Testis (tissue), 2 donors: ENCODE measurements at regions not wholly inside any gene's neighbourhood (a gene's known extent, or its start where the extent isn't known, plus 50 kb on each side); places are given as distances from the start of the nearest gene placed in this dataset.

ENCODE experiments used
- DNase-seq: peaks from one replicate; pipeline ENCODE4 v3.0.0-alpha.2; 2019
- H3K27ac ChIP-seq, 2 donors: fragments of 200-600 bp; sonication (generic); one replicate each; pipeline ENCODE4 v1.5.1; 2019
- H3K27me3 ChIP-seq: fragments of 200-600 bp; sonication (generic); one replicate; pipeline ENCODE4 v1.5.1; 2019
- H3K36me3 ChIP-seq: fragments of 200-600 bp; sonication (generic); one replicate; pipeline ENCODE4 v1.5.1; 2017; ENCODE audit warnings: low read depth; ENCODE audit errors: missing control alignments
- H3K4me1 ChIP-seq: fragments of 200-600 bp; sonication (generic); one replicate; pipeline ENCODE4 v1.5.1; 2019
- H3K4me3 ChIP-seq, 2 donors: fragments of 200-600 bp; sonication (generic); one replicate each; pipeline ENCODE4 v1.5.1; 2017 to 2019
- H3K9me3 ChIP-seq: fragments of 200-600 bp; sonication (generic); one replicate; pipeline ENCODE4 v1.5.1; 2017
- POLR2A ChIP-seq: fragments of 450-650 bp; IDR thresholded peaks from one replicate; pipeline ENCODE4 v1.6.1; 2017; ENCODE audit warnings: antibody characterized with exemption, mild to moderate bottlenecking, moderate library complexity
- WGBS, 2 donors: methylation state at CpG; one replicate each; pipeline ENCODE4 v1.1.5; 2018; 5-methylcytosine and 5-hydroxymethylcytosine counted together
- intact Hi-C: fragments of 100-400 bp; cut with DNase I; formaldehyde crosslinking; loops from one replicate; pipeline ENCODE4 v1.15.1; 2023; ENCODE audit warnings: low total_unique reads
- TF ChIP-seq, protein P1 (sequence below), 3 experiments: fragments of 450-650 bp in 2 of 3; fragments of 200-600 bp in 1 of 3; sonication (generic) in 1 of 3; IDR thresholded peaks; one replicate each; pipeline ENCODE4 v1.5.1; 2016 to 2019; ENCODE audit warnings: antibody characterized with exemption in 3 of 3, mild to moderate bottlenecking in 2 of 3, moderate library complexity in 1 of 3

DNA sequence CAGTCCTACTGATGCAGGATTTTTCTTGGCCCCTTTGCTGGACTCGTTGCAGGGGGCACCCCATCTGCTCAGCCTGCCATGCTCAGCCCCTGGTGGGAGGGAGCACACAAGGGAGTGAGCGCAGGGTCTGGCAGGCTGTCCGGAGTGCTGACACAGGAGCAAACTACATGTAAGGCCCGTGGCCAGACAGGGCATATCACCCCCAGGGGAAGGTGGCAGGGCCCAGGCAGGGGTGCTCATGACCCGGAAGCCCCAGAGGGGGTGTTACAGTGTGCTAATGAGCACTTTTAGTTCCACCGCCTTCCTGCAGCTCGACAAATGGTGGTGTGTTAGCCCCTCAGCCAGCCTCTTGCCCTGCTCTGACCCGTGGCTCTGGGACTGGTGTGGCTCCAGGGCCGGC lies 645.6 kb upstream of the TMEM132C start:
- TF ChIP-seq POLR2A = no peak
- TF ChIP-seq, protein P1, sequence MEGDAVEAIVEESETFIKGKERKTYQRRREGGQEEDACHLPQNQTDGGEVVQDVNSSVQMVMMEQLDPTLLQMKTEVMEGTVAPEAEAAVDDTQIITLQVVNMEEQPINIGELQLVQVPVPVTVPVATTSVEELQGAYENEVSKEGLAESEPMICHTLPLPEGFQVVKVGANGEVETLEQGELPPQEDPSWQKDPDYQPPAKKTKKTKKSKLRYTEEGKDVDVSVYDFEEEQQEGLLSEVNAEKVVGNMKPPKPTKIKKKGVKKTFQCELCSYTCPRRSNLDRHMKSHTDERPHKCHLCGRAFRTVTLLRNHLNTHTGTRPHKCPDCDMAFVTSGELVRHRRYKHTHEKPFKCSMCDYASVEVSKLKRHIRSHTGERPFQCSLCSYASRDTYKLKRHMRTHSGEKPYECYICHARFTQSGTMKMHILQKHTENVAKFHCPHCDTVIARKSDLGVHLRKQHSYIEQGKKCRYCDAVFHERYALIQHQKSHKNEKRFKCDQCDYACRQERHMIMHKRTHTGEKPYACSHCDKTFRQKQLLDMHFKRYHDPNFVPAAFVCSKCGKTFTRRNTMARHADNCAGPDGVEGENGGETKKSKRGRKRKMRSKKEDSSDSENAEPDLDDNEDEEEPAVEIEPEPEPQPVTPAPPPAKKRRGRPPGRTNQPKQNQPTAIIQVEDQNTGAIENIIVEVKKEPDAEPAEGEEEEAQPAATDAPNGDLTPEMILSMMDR (IDR thresholded peaks at IDR 0.05) = no peak
- Histone ChIP-seq H3K27ac (no peak overlapping the region), H3K36me3 (no peaks in the 10 kb centered on the region), H3K9me3 (no peaks in the 10 kb centered on the region), H3K4me1 (no peaks in the 10 kb centered on the region), H3K27me3 (no peaks in the 10 kb centered on the region), H3K4me3 (no peak overlapping the region)
- intact Hi-C loops = no loop called here
- 70 to 86% methylated on average over 4 to 9 of the region's 9 CpGs for WGBS, 2 donors
- DNase-seq = no peak

DNA sequence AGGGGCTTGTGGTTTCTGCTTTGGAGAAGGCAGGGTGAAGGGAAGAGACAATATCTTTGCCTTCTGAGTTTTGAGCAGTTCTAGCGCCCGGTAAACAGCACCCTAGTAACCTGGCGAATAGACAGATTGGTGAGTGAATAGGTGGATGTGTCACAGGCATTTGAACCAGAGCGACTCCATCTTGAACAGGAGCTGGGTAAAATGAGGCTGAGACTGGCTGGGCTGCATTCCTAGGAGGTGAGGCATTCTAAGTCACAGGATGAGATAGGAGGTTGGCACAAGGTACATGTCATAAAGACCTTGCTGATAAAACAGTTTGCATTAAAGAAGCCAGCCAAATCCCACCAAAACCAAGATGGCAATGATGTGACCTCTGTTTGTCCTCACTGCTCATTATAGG lies 643.6 kb upstream of the TMEM132C start:
- H3K27ac ChIP-seq = no peak overlapping the region
- no peak for DNase-seq
- no peaks in the 10 kb centered on the region for H3K4me1 ChIP-seq
- 95 to 96% methylated on average over 4 of the region's 4 CpGs for whole genome bisulfite sequencing, 2 donors
- H3K4me3 ChIP-seq = no peak overlapping the region
- H3K9me3 ChIP-seq = no peaks in the 10 kb centered on the region
- intact Hi-C loops = no loop called here
- TF ChIP-seq, protein P1 (IDR thresholded peaks at IDR 0.05) = no peak
- H3K36me3 ChIP-seq = no peaks in the 10 kb centered on the region
- no peaks in the 10 kb centered on the region for H3K27me3 ChIP-seq

DNA sequence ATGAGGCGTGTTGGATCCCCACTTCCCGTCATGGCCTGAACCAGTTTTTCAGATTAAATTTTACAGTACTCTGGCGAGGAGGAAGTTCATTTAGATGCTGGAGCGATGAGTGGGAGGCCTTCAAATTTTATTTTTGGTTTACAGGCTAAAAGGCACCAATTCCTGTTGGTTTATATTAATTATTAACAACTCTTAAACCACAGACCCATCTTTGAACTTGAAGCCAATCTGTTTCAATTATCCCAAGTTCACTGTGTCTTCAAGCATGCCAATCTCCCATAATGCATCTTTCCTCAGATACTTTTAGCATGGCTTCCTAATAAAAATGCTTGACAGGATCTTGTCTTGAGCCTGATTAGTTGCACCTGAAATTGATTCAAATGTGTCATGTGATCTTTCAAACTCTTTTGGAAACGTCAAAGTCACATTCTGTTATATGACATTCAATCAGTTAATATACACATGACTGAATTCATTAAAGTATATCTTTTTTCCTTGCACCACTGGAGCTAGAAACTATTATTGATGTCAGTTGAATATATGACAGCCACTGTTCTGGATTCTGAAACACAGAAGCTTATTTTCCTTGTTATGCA lies 641.7 kb upstream of the TMEM132C start:
- intact Hi-C loops = no loop called here
- no peaks in the 10 kb centered on the region for H3K9me3 ChIP-seq
- no peak overlapping the region for H3K4me3 ChIP-seq
- H3K36me3 ChIP-seq = no peaks in the 10 kb centered on the region
- no peak overlapping the region for H3K27ac ChIP-seq
- DNase-seq = no peak
- no peaks in the 10 kb centered on the region for H3K4me1 ChIP-seq
- 70 to 75% methylated on average over 5 of the region's 5 CpGs for WGBS, 2 donors
- TF ChIP-seq, protein P1 (IDR thresholded peaks at IDR 0.05) = no peak
- TF ChIP-seq POLR2A = no peak
- H3K27me3 ChIP-seq = no peaks in the 10 kb centered on the region

DNA sequence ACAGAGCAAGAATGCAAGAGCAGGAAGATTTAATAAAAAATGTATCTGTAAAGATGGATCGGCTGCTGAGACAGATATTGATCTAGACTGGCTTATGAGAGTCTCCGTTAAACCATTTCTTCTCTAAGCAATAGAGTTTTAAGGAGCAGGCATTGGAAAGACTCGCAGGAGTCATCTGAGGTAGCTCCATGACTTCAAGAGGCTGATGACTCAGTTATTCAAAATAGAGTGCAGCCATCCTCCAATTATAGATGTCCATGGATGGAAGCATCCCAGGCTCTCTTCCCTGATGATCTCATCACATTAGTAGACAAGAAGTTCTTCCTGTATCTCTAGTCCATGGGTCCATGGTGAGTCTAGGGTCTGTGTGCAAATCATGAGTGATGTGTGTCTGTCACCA lies 638.3 kb upstream of the TMEM132C start:
- H3K27ac ChIP-seq = no peak overlapping the region
- H3K4me1 ChIP-seq = no peaks in the 10 kb centered on the region
- TF ChIP-seq POLR2A = no peak
- TF ChIP-seq, protein P1 (IDR thresholded peaks at IDR 0.05) = no peak
- intact Hi-C loops = no loop called here
- H3K36me3 ChIP-seq = no peaks in the 10 kb centered on the region
- no peak overlapping the region for H3K4me3 ChIP-seq
- no peaks in the 10 kb centered on the region for H3K9me3 ChIP-seq
- no peak for DNase-seq
- WGBS, 2 donors = 82 to 95% methylated on average over 3 of the region's 3 CpGs
- no peaks in the 10 kb centered on the region for H3K27me3 ChIP-seq

DNA sequence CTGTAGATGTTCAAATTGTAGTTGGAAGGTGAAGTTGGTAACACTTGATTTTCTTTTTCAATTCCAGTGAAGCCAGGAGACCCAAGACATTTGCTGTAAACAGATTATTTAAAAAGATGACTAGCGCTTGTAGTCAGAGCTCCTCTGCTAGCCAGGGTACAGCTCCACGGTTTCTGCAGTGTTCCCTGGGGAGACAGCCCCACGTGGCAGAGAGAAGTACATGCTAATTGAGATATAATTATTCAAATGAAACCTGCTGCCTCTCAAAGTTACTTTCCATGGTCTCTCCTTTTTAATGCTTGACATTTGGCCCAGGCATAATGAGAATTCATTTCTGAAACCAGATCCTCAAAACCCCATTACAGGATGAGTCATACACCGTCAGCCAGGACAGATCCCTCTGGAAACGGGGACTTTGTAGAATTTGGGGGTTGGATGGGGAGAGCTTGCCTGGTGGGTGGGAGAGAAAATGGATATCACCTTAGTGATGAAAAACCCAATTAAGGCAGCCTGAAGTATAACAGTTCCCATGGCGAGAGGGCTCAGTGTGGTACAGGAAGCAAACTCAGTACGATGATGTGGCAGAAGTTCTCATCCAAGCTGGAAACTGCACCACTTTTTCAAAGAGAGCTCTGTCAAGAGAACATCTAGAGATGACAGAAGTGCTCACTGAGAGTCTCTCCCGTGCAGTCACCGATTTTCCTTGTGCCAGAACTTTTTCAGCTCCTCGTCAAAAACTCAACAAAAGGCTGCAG lies 637.7 kb upstream of the TMEM132C start:
- WGBS, 2 donors = 75 to 78% methylated on average over 10 of the region's 10 CpGs
- intact Hi-C loops = no loop called here
- Histone ChIP-seq H3K9me3 (no peaks in the 10 kb centered on the region), H3K4me3 (no peak overlapping the region), H3K27me3 (no peaks in the 10 kb centered on the region), H3K4me1 (no peaks in the 10 kb centered on the region), H3K27ac (no peak overlapping the region), H3K36me3 (no peaks in the 10 kb centered on the region)
- TF ChIP-seq, protein P1 (IDR thresholded peaks at IDR 0.05) = no peak
- no peak for TF ChIP-seq POLR2A
- DNase-seq = no peak
